GM18868 (cell line): ENCODE measurements at regions not wholly inside any gene's neighbourhood (a gene's known extent, or its start where the extent isn't known, plus 50 kb on each side); places are given as distances from the start of the nearest gene placed in this dataset.

ENCODE experiments used
- ATAC-seq: cut with Tn5 transposase; IDR thresholded peaks from one replicate; pipeline ENCODE4 v1.9.1; 2021; ENCODE audit warnings: mild to moderate bottlenecking, moderate library complexity; ENCODE audit not compliant: unreplicated experiment

GRCh38 chr2:219886615-219887014 is 259.2 kb downstream of the SLC4A3 start:
- ATAC-seq = no peak

GRCh38 chr2:219887870-219888269 is 260.4 kb downstream of the SLC4A3 start:
- ATAC-seq = no peak

GRCh38 chr2:219893541-219893940 is 266.1 kb downstream of the SLC4A3 start:
- ATAC-seq = no peak

GRCh38 chr2:219897456-219897855 is 270.0 kb downstream of the SLC4A3 start:
- ATAC-seq = no peak

- peak; percentile 65 for ATAC-seq
Measured at GRCh38 chr2:219901155-219901554, 273.7 kb downstream of the SLC4A3 start.

- no peak for ATAC-seq
Measured at GRCh38 chr2:219902891-219903552, 275.6 kb downstream of the SLC4A3 start.

- ATAC-seq = no peak
Measured at GRCh38 chr2:219905640-219906039, 278.2 kb downstream of the SLC4A3 start.

- ATAC-seq = no peak
Measured at GRCh38 chr2:219906114-219907010, 278.9 kb downstream of the SLC4A3 start.

- no peak for ATAC-seq
Measured at GRCh38 chr2:219907011-219907365, 279.6 kb downstream of the SLC4A3 start.

GRCh38 chr2:219908538-219908937 is 281.1 kb downstream of the SLC4A3 start:
- ATAC-seq = no peak

- ATAC-seq = no peak
Measured at GRCh38 chr2:219911541-219911940, 284.1 kb downstream of the SLC4A3 start.

- no peak for ATAC-seq
Measured at GRCh38 chr2:219912491-219912921, 285.1 kb downstream of the SLC4A3 start.

GRCh38 chr2:219914577-219914976 is 287.1 kb downstream of the SLC4A3 start:
- ATAC-seq = no peak

- no peak for ATAC-seq
Measured at GRCh38 chr2:219916281-219916680, 288.9 kb downstream of the SLC4A3 start.

GRCh38 chr2:219916726-219917440 is 289.5 kb downstream of the SLC4A3 start:
- no peak for ATAC-seq

- ATAC-seq = no peak
Measured at GRCh38 chr2:219918254-219918653, 290.8 kb downstream of the SLC4A3 start.

- no peak for ATAC-seq
Measured at GRCh38 chr2:219918944-219919343, 291.5 kb downstream of the SLC4A3 start.

GRCh38 chr2:219919506-219919905 is 292.1 kb downstream of the SLC4A3 start:
- ATAC-seq = no peak

- no peak for ATAC-seq
Measured at GRCh38 chr2:219929835-219930234, 302.4 kb downstream of the SLC4A3 start.

GRCh38 chr2:219939647-219940046 is 312.2 kb downstream of the SLC4A3 start:
- ATAC-seq = no peak

GRCh38 chr2:219944866-219945265 is 317.4 kb downstream of the SLC4A3 start:
- no peak for ATAC-seq

- no peak for ATAC-seq
Measured at GRCh38 chr2:219946021-219946420, 318.6 kb downstream of the SLC4A3 start.
